ENCODE measurements at regions not wholly inside any gene's neighbourhood (a gene's known extent, or its start where the extent isn't known, plus 50 kb on each side); places are given as distances from the start of the nearest gene placed in this dataset.

DNA sequence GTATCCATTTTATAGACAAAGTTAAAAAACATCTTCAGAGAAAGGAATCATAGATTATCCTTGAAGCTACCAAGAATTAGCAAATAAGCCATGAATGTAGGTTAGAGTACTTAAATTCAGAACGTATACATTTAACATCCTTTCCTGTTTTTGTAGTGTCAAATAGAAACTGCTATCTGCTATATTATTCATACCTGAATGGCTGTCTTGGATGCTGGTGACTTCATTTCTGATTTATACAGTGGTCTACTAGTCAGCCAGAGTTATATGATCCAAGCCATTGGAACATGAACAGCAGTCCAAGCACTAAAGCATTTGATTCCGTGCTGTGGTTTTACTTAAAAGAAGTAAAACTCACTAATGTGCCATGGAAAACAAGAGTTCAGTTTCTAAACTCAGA, 58.3 kb upstream of the VSIG4 start:
- TF ChIP-seq, protein P1, sequence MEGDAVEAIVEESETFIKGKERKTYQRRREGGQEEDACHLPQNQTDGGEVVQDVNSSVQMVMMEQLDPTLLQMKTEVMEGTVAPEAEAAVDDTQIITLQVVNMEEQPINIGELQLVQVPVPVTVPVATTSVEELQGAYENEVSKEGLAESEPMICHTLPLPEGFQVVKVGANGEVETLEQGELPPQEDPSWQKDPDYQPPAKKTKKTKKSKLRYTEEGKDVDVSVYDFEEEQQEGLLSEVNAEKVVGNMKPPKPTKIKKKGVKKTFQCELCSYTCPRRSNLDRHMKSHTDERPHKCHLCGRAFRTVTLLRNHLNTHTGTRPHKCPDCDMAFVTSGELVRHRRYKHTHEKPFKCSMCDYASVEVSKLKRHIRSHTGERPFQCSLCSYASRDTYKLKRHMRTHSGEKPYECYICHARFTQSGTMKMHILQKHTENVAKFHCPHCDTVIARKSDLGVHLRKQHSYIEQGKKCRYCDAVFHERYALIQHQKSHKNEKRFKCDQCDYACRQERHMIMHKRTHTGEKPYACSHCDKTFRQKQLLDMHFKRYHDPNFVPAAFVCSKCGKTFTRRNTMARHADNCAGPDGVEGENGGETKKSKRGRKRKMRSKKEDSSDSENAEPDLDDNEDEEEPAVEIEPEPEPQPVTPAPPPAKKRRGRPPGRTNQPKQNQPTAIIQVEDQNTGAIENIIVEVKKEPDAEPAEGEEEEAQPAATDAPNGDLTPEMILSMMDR (IDR thresholded peaks at IDR 0.05; ENCODE audit: insufficient read depth, low read length) = no peak
- TF ChIP-seq, protein P2, sequence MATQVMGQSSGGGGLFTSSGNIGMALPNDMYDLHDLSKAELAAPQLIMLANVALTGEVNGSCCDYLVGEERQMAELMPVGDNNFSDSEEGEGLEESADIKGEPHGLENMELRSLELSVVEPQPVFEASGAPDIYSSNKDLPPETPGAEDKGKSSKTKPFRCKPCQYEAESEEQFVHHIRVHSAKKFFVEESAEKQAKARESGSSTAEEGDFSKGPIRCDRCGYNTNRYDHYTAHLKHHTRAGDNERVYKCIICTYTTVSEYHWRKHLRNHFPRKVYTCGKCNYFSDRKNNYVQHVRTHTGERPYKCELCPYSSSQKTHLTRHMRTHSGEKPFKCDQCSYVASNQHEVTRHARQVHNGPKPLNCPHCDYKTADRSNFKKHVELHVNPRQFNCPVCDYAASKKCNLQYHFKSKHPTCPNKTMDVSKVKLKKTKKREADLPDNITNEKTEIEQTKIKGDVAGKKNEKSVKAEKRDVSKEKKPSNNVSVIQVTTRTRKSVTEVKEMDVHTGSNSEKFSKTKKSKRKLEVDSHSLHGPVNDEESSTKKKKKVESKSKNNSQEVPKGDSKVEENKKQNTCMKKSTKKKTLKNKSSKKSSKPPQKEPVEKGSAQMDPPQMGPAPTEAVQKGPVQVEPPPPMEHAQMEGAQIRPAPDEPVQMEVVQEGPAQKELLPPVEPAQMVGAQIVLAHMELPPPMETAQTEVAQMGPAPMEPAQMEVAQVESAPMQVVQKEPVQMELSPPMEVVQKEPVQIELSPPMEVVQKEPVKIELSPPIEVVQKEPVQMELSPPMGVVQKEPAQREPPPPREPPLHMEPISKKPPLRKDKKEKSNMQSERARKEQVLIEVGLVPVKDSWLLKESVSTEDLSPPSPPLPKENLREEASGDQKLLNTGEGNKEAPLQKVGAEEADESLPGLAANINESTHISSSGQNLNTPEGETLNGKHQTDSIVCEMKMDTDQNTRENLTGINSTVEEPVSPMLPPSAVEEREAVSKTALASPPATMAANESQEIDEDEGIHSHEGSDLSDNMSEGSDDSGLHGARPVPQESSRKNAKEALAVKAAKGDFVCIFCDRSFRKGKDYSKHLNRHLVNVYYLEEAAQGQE (IDR thresholded peaks at IDR 0.05; ENCODE audit: insufficient replicate concordance, low read depth) = no peak
- TF ChIP-seq GABPA (IDR thresholded peaks at IDR 0.05; ENCODE audit: low read depth) = no peak

Data from HL-60 (cell line).